ENCODE measurements at regions not wholly inside any gene's neighbourhood (a gene's known extent, or its start where the extent isn't known, plus 50 kb on each side); places are given as distances from the start of the nearest gene placed in this dataset.

GRCh38 chr5:3911111-3911510, 315.5 kb downstream of the IRX1 start:
- no peak for TF ChIP-seq CTCF (IDR thresholded peaks at IDR 0.05)
- Histone ChIP-seq H3K36me3 (no peaks in the 10 kb centered on the region), H3K4me3 (no peak overlapping the region), H3K4me1 (no peaks in the 10 kb centered on the region), H3K27me3 (no peaks in the 10 kb centered on the region), H3K27ac (no peak overlapping the region), H3K9me3 (no peaks in the 10 kb centered on the region)
- intact Hi-C loops (cut with DNase I): no loop called here
- no peak for DNase-seq (ENCODE audit: low spot score in 2 of 2)

GRCh38 chr5:3911773-3912172, 316.1 kb downstream of the IRX1 start:
- intact Hi-C loops (cut with DNase I): no loop called here

GRCh38 chr5:3912790-3913189, 317.2 kb downstream of the IRX1 start:
- TF ChIP-seq CTCF (IDR thresholded peaks at IDR 0.05): no peak
- Histone ChIP-seq H3K27me3 (no peaks in the 10 kb centered on the region), H3K9me3 (no peaks in the 10 kb centered on the region), H3K27ac (no peak overlapping the region), H3K4me1 (no peaks in the 10 kb centered on the region), H3K36me3 (no peaks in the 10 kb centered on the region), H3K4me3 (no peak overlapping the region)
- no peak for DNase-seq (ENCODE audit: low spot score in 2 of 2)
- intact Hi-C loops (cut with DNase I): no loop called here

More at GRCh38 chr5:3911773-3912172, 316.1 kb downstream of the IRX1 start:
- DNase-seq (ENCODE audit: low spot score in 2 of 2): no peak
- Histone ChIP-seq H3K27ac (no peak overlapping the region), H3K36me3 (no peaks in the 10 kb centered on the region), H3K4me3 (no peak overlapping the region), H3K9me3 (no peaks in the 10 kb centered on the region), H3K27me3 (no peaks in the 10 kb centered on the region), H3K4me1 (no peaks in the 10 kb centered on the region)
- TF ChIP-seq CTCF (IDR thresholded peaks at IDR 0.05): no peak

- Histone ChIP-seq H3K4me1 (no peaks in the 10 kb centered on the region), H3K9me3 (no peaks in the 10 kb centered on the region), H3K27me3 (no peaks in the 10 kb centered on the region), H3K4me3 (no peak overlapping the region), H3K27ac (no peak overlapping the region), H3K36me3 (no peaks in the 10 kb centered on the region)
- no peak for TF ChIP-seq CTCF (IDR thresholded peaks at IDR 0.05)
- intact Hi-C loops (cut with DNase I): no loop called here
- DNase-seq (ENCODE audit: low spot score in 2 of 2): no peak
Observed at GRCh38 chr5:3913279-3913678, 317.6 kb downstream of the IRX1 start.

- Histone ChIP-seq H3K4me3 (no peak overlapping the region), H3K36me3 (no peaks in the 10 kb centered on the region), H3K4me1 (no peaks in the 10 kb centered on the region), H3K9me3 (no peaks in the 10 kb centered on the region), H3K27me3 (no peaks in the 10 kb centered on the region), H3K27ac (no peak overlapping the region)
- intact Hi-C loops (cut with DNase I): no loop called here
- no peak for TF ChIP-seq CTCF (IDR thresholded peaks at IDR 0.05)
- no peak for DNase-seq (ENCODE audit: low spot score in 2 of 2)
Observed at GRCh38 chr5:3925022-3925421, 329.4 kb downstream of the IRX1 start.

- H3K36me3 ChIP-seq: no peaks in the 10 kb centered on the region
- TF ChIP-seq CTCF (IDR thresholded peaks at IDR 0.05): no peak
- no peak overlapping the region for H3K4me3 ChIP-seq
- no peaks in the 10 kb centered on the region for H3K4me1 ChIP-seq
- intact Hi-C loops (cut with DNase I): no loop called here
- DNase-seq (ENCODE audit: low spot score in 2 of 2): no peak
- no peaks in the 10 kb centered on the region for H3K27me3 ChIP-seq
- H3K27ac ChIP-seq: no peak overlapping the region
- H3K9me3 ChIP-seq: no peaks in the 10 kb centered on the region
Observed at GRCh38 chr5:3925935-3926334, 330.3 kb downstream of the IRX1 start.
